Loucy (cell line): ENCODE measurements at regions not wholly inside any gene's neighbourhood (a gene's known extent, or its start where the extent isn't known, plus 50 kb on each side); places are given as distances from the start of the nearest gene placed in this dataset.

ENCODE experiments used
- H2AFZ ChIP-seq: fragments of 200-600 bp; sonication (generic); 2 replicates; pipeline ENCODE4 v1.6.0; 2016; ENCODE audit warnings: antibody characterized with exemption, mild to moderate bottlenecking, low read length, moderate library complexity
- H3F3A ChIP-seq: fragments of 200-600 bp; 2 replicates; pipeline ENCODE4 v1.6.0; 2016; ENCODE audit warnings: antibody characterized with exemption, low read depth, mild to moderate bottlenecking
- H3K27me3 ChIP-seq: fragments of 200-600 bp; sonication (generic); 2 replicates; pipeline ENCODE4 v1.6.1; 2014; ENCODE audit warnings: low read length, mild to moderate bottlenecking; ENCODE audit not compliant: insufficient read depth, poor library complexity, severe bottlenecking
- H3K36me3 ChIP-seq: fragments of 200-600 bp; sonication (generic); 2 replicates; pipeline ENCODE4 v1.6.1; 2016; ENCODE audit warnings: low read length; ENCODE audit not compliant: insufficient read depth
- H3K4me1 ChIP-seq: fragments of 200-600 bp; sonication (generic); 2 replicates; pipeline ENCODE4 v1.5.1; 2014; ENCODE audit warnings: low read length, mild to moderate bottlenecking; ENCODE audit not compliant: insufficient read depth, poor library complexity, severe bottlenecking
- H3K4me2 ChIP-seq: fragments of 200-600 bp; sonication (generic); 2 replicates; pipeline ENCODE4 v1.6.0; 2014; ENCODE audit warnings: antibody characterized with exemption, low read length, low read depth, mild to moderate bottlenecking; ENCODE audit not compliant: poor library complexity, severe bottlenecking
- H3K4me3 ChIP-seq: fragments of 200-600 bp; sonication (generic); 2 replicates; pipeline ENCODE4 v1.5.1; 2014; ENCODE audit warnings: low read length, mild to moderate bottlenecking, mixed read lengths; ENCODE audit not compliant: poor library complexity, severe bottlenecking
- H3K79me2 ChIP-seq: fragments of 200-600 bp; sonication (generic); 2 replicates; pipeline ENCODE4 v1.6.1; 2014; ENCODE audit warnings: low read length; ENCODE audit not compliant: insufficient read depth
- H3K9ac ChIP-seq: fragments of 200-600 bp; sonication (generic); 2 replicates; pipeline ENCODE4 v1.6.0; 2014; ENCODE audit warnings: mild to moderate bottlenecking, low read depth, low read length, moderate library complexity; ENCODE audit not compliant: poor library complexity, severe bottlenecking
- H3K9me2 ChIP-seq: fragments of 200-600 bp; sonication (generic); replicated peaks from 2 replicates; pipeline ENCODE4 v1.6.1; 2016; ENCODE audit warnings: low read depth, low read length, mixed read lengths
- H3K9me3 ChIP-seq: fragments of 200-600 bp; sonication (generic); 2 replicates; pipeline ENCODE4 v1.6.1; 2014; ENCODE audit warnings: mild to moderate bottlenecking, antibody characterized with exemption, low read length, low read depth; ENCODE audit not compliant: insufficient read depth
- H4K20me1 ChIP-seq: fragments of 200-600 bp; sonication (generic); 2 replicates; pipeline ENCODE4 v1.6.0; 2014; ENCODE audit warnings: antibody characterized with exemption, low read length, mild to moderate bottlenecking; ENCODE audit not compliant: insufficient read depth, poor library complexity, severe bottlenecking
- CTCF ChIP-seq: fragments of 200-600 bp; sonication (generic); conservative IDR thresholded peaks from 2 replicates; pipeline ENCODE4 v1.5.1; 2014; ENCODE audit warnings: mild to moderate bottlenecking, antibody characterized with exemption, low read length
- EZH2phosphoT487 ChIP-seq: fragments of 200-600 bp; IDR thresholded peaks from 2 replicates; pipeline ENCODE4 v1.6.1; 2018; ENCODE audit warnings: antibody characterized with exemption, mild to moderate bottlenecking, moderate library complexity, borderline replicate concordance

- Histone ChIP-seq H3K4me1 (peaks cover 14% of the 10 kb centered on the region), H4K20me1 (no peaks in the 10 kb centered on the region), H3K4me3 (no peak overlapping the region), H3K9me2 (no peaks in the 10 kb centered on the region), H3K36me3 (no peaks in the 10 kb centered on the region), H3K4me2 (no peak overlapping the region), H3K79me2 (no peaks in the 10 kb centered on the region), H3K27me3 (no peaks in the 10 kb centered on the region), H3K9ac (no peak overlapping the region), H2AFZ (peak overlapping the region; percentile 12; the same call in 1 of the 2 replicates), H3F3A (no peaks in the 10 kb centered on the region), H3K9me3 (no peaks in the 10 kb centered on the region)
- TF ChIP-seq EZH2phosphoT487 (no peak), CTCF (no peak)
Measured at GRCh38 chr5:57600321-57600720, 117.7 kb upstream of the ACTBL2 start.

DNA sequence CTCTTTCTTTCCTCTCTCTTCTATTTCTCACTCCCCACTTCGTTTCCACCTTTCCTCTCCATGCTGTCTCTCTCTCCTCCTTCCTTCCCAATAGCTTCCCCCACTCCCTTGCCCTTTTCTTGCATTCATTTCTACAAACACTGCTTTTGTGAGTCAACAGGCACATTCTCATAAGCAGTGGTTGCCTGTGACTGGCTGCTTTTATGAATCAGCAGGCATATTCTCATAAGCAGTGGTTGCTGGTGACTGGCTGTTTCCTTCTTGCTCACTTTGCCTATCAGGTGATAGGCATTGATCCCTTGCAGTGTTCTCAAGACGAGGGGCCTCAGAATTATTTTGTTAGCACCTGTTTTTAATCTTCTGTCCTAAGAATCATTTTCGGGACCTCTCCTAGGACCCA lies 116.1 kb upstream of the ACTBL2 start:
- H2AFZ ChIP-seq: peak overlapping the region; percentile 80
- no peaks in the 10 kb centered on the region for H3K9me3 ChIP-seq
- H3K4me1 ChIP-seq: peaks cover 14% of the 10 kb centered on the region
- H3K9ac ChIP-seq: no peak overlapping the region
- no peaks in the 10 kb centered on the region for H3K36me3 ChIP-seq
- no peaks in the 10 kb centered on the region for H3K27me3 ChIP-seq
- no peaks in the 10 kb centered on the region for H3F3A ChIP-seq
- H4K20me1 ChIP-seq: no peaks in the 10 kb centered on the region
- no peaks in the 10 kb centered on the region for H3K79me2 ChIP-seq
- no peak for TF ChIP-seq CTCF
- no peak for TF ChIP-seq EZH2phosphoT487
- H3K9me2 ChIP-seq: no peaks in the 10 kb centered on the region
- H3K4me3 ChIP-seq: no peak overlapping the region
- H3K4me2 ChIP-seq: no peak overlapping the region

- Histone ChIP-seq H3K4me1 (peaks cover 14% of the 10 kb centered on the region), H3K9me3 (no peaks in the 10 kb centered on the region), H3K9me2 (no peaks in the 10 kb centered on the region), H3K4me3 (no peak overlapping the region), H3K4me2 (no peak overlapping the region), H2AFZ (0 out of 2 replicates have a peak overlapping the region, but pooled peaks have one; percentile 80), H3K36me3 (no peaks in the 10 kb centered on the region), H3F3A (no peaks in the 10 kb centered on the region), H4K20me1 (no peaks in the 10 kb centered on the region), H3K9ac (no peak overlapping the region), H3K79me2 (no peaks in the 10 kb centered on the region), H3K27me3 (no peaks in the 10 kb centered on the region)
- TF ChIP-seq EZH2phosphoT487: no peak
- TF ChIP-seq CTCF: no peak
Measured at GRCh38 chr5:57598097-57598496, 115.5 kb upstream of the ACTBL2 start.
